Activated CD4-positive, alpha-beta T cell treated with anti-CD3 and anti-CD28 coated beads for 4 hours (primary cell): ENCODE measurements at regions not wholly inside any gene's neighbourhood (a gene's known extent, or its start where the extent isn't known, plus 50 kb on each side); places are given as distances from the start of the nearest gene placed in this dataset.

ENCODE experiments used
- DNase-seq, 2 donors: peaks; one replicate each; pipeline ENCODE4 v3.0.0-alpha.2; 2020

- no peak for DNase-seq
Measured at GRCh38 chr14:53793790-53794505, 162.7 kb downstream of the BMP4 start.

GRCh38 chr14:53792909-53793308 is 163.7 kb downstream of the BMP4 start:
- DNase-seq = no peak

- DNase-seq = no peak
Measured at GRCh38 chr14:53790731-53791500, 165.7 kb downstream of the BMP4 start.

- DNase-seq = no peak
Measured at GRCh38 chr14:53788566-53788965, 168.1 kb downstream of the BMP4 start.

GRCh38 chr14:53786045-53786444 is 170.6 kb downstream of the BMP4 start:
- no peak for DNase-seq

- no peak for DNase-seq
Measured at GRCh38 chr14:53784688-53785087, 171.9 kb downstream of the BMP4 start.

- DNase-seq = no peak
Measured at GRCh38 chr14:53783256-53783655, 173.4 kb downstream of the BMP4 start.

- no peak for DNase-seq
Measured at GRCh38 chr14:53780051-53780555, 176.5 kb downstream of the BMP4 start.

- DNase-seq = no peak
Measured at GRCh38 chr14:53779301-53779700, 177.3 kb downstream of the BMP4 start.

GRCh38 chr14:53778263-53778662 is 178.4 kb downstream of the BMP4 start:
- no peak for DNase-seq

- no peak for DNase-seq
Measured at GRCh38 chr14:53772936-53773335, 183.7 kb downstream of the BMP4 start.

GRCh38 chr14:53767566-53767965 is 189.1 kb downstream of the BMP4 start:
- DNase-seq = no peak

- DNase-seq = no peak
Measured at GRCh38 chr14:53766601-53767000, 190.0 kb downstream of the BMP4 start.

GRCh38 chr14:53766106-53766505 is 190.5 kb downstream of the BMP4 start:
- no peak for DNase-seq

GRCh38 chr14:53764846-53765245 is 191.8 kb downstream of the BMP4 start:
- DNase-seq = no peak

GRCh38 chr14:53758141-53758540 is 198.5 kb downstream of the BMP4 start:
- no peak for DNase-seq

- DNase-seq = no peak
Measured at GRCh38 chr14:53757732-53758131, 198.9 kb downstream of the BMP4 start.

GRCh38 chr14:53751650-53752049 is 205.0 kb downstream of the BMP4 start:
- no peak for DNase-seq

- DNase-seq = no peak
Measured at GRCh38 chr14:53748691-53749090, 207.9 kb downstream of the BMP4 start.

GRCh38 chr14:53744857-53745256 is 211.8 kb downstream of the BMP4 start:
- DNase-seq = no peak

- no peak for DNase-seq
Measured at GRCh38 chr14:53743371-53743770, 213.3 kb downstream of the BMP4 start.

GRCh38 chr14:53742233-53742620 is 214.4 kb downstream of the BMP4 start:
- no peak for DNase-seq

- no peak for DNase-seq
Measured at GRCh38 chr14:53741479-53742232, 215.0 kb downstream of the BMP4 start.

- no peak for DNase-seq
Measured at GRCh38 chr14:53740570-53740969, 216.1 kb downstream of the BMP4 start.
